ENCODE measurements at regions not wholly inside any gene's neighbourhood (a gene's known extent, or its start where the extent isn't known, plus 50 kb on each side); places are given as distances from the start of the nearest gene placed in this dataset.
"Not testable (repeated sequence)": the region's sequence is repeated elsewhere in the genome, so short reads cannot be mapped to it uniquely, and the experiment has no call there.

GRCh38 chr15:93362203-93362602 is 273.2 kb upstream of the RGMA start:
- DNase-seq (ENCODE audit: low read depth in 2 of 2): no peak

GRCh38 chr15:93361703-93362102 is 272.7 kb upstream of the RGMA start:
- no peak for DNase-seq (ENCODE audit: low read depth in 2 of 2)

GRCh38 chr15:93360976-93361375 is 272.0 kb upstream of the RGMA start:
- no peak for DNase-seq (ENCODE audit: low read depth in 2 of 2)

GRCh38 chr15:93360318-93360717 is 271.3 kb upstream of the RGMA start:
- DNase-seq (ENCODE audit: low read depth in 2 of 2): no peak

- no peak for DNase-seq (ENCODE audit: low read depth in 2 of 2)
Measured at GRCh38 chr15:93359425-93360131, 270.6 kb upstream of the RGMA start.

- DNase-seq (ENCODE audit: low read depth in 2 of 2): no peak
Measured at GRCh38 chr15:93359060-93359408, 270.0 kb upstream of the RGMA start.

GRCh38 chr15:93358166-93359059 is 269.4 kb upstream of the RGMA start:
- no peak for DNase-seq (ENCODE audit: low read depth in 2 of 2)

GRCh38 chr15:93348711-93349545 is 259.9 kb upstream of the RGMA start:
- DNase-seq (ENCODE audit: low read depth in 2 of 2): no peak

- no peak for DNase-seq (ENCODE audit: low read depth in 2 of 2)
Measured at GRCh38 chr15:93347986-93348385, 259.0 kb upstream of the RGMA start.

GRCh38 chr15:93345981-93346380 is 257.0 kb upstream of the RGMA start:
- no peak for DNase-seq (ENCODE audit: low read depth in 2 of 2)

GRCh38 chr15:93343402-93343801 is 254.4 kb upstream of the RGMA start:
- DNase-seq (ENCODE audit: low read depth in 2 of 2): not testable (repeated sequence)

GRCh38 chr15:93341164-93341563 is 252.2 kb upstream of the RGMA start:
- no peak for DNase-seq (ENCODE audit: low read depth in 2 of 2)

GRCh38 chr15:93340406-93340805 is 251.4 kb upstream of the RGMA start:
- DNase-seq (ENCODE audit: low read depth in 2 of 2): no peak

- DNase-seq (ENCODE audit: low read depth in 2 of 2): no peak
Measured at GRCh38 chr15:93333796-93334195, 244.8 kb upstream of the RGMA start.

- not testable (repeated sequence) for DNase-seq (ENCODE audit: low read depth in 2 of 2)
Measured at GRCh38 chr15:93333126-93333525, 244.1 kb upstream of the RGMA start.

- DNase-seq (ENCODE audit: low read depth in 2 of 2): no peak
Measured at GRCh38 chr15:93332168-93332553, 243.2 kb upstream of the RGMA start.

GRCh38 chr15:93331545-93332167 is 242.6 kb upstream of the RGMA start:
- no peak for DNase-seq (ENCODE audit: low read depth in 2 of 2)

- no peak for DNase-seq (ENCODE audit: low read depth in 2 of 2)
Measured at GRCh38 chr15:93330912-93331544, 242.0 kb upstream of the RGMA start.

- no peak for DNase-seq (ENCODE audit: low read depth in 2 of 2)
Measured at GRCh38 chr15:93327364-93327763, 238.4 kb upstream of the RGMA start.

GRCh38 chr15:93324186-93324975 is 235.4 kb upstream of the RGMA start:
- DNase-seq (ENCODE audit: low read depth in 2 of 2): no peak

GRCh38 chr15:93321881-93322282 is 232.9 kb upstream of the RGMA start:
- no peak for DNase-seq (ENCODE audit: low read depth in 2 of 2)
